ENCODE measurements at regions not wholly inside any gene's neighbourhood (a gene's known extent, or its start where the extent isn't known, plus 50 kb on each side); places are given as distances from the start of the nearest gene placed in this dataset.

GRCh38 chr6:121663292-121663810 is 227.9 kb downstream of the GJA1 start:
- no peak for TF ChIP-seq CTCF (IDR thresholded peaks at IDR 0.05; ENCODE audit: low read depth, low read length)
- H3K4me3 ChIP-seq (ENCODE audit: low read depth, low read length), result no peak overlapping the region

GRCh38 chr6:121664158-121664557 is 228.7 kb downstream of the GJA1 start:
- TF ChIP-seq CTCF (IDR thresholded peaks at IDR 0.05; ENCODE audit: low read depth, low read length), result no peak
- H3K4me3 ChIP-seq (ENCODE audit: low read depth, low read length), result no peak overlapping the region

GRCh38 chr6:121666814-121667213 is 231.4 kb downstream of the GJA1 start:
- H3K4me3 ChIP-seq (ENCODE audit: low read depth, low read length), result no peak overlapping the region
- no peak for TF ChIP-seq CTCF (IDR thresholded peaks at IDR 0.05; ENCODE audit: low read depth, low read length)

- H3K4me3 ChIP-seq (ENCODE audit: low read depth, low read length), result no peak overlapping the region
- no peak for TF ChIP-seq CTCF (IDR thresholded peaks at IDR 0.05; ENCODE audit: low read depth, low read length)
Measured at GRCh38 chr6:121668259-121668658, 232.8 kb downstream of the GJA1 start.

GRCh38 chr6:121670511-121670910 is 235.1 kb downstream of the GJA1 start:
- no peak overlapping the region for H3K4me3 ChIP-seq (ENCODE audit: low read depth, low read length)
- no peak for TF ChIP-seq CTCF (IDR thresholded peaks at IDR 0.05; ENCODE audit: low read depth, low read length)

- H3K4me3 ChIP-seq (ENCODE audit: low read depth, low read length), result no peak overlapping the region
- no peak for TF ChIP-seq CTCF (IDR thresholded peaks at IDR 0.05; ENCODE audit: low read depth, low read length)
Measured at GRCh38 chr6:121677571-121677970, 242.1 kb downstream of the GJA1 start.

GRCh38 chr6:121678245-121678644 is 242.8 kb downstream of the GJA1 start:
- no peak overlapping the region for H3K4me3 ChIP-seq (ENCODE audit: low read depth, low read length)
- no peak for TF ChIP-seq CTCF (IDR thresholded peaks at IDR 0.05; ENCODE audit: low read depth, low read length)

Measured in WI38 (cell line).